ENCODE measurements at regions not wholly inside any gene's neighbourhood (a gene's known extent, or its start where the extent isn't known, plus 50 kb on each side); places are given as distances from the start of the nearest gene placed in this dataset.

GRCh38 chr13:91151921-91152320, 195.6 kb upstream of the MIR17HG start:
- no peak for TF ChIP-seq CTCF (IDR thresholded peaks at IDR 0.05; ENCODE audit: insufficient read depth, low read length, poor library complexity, severe bottlenecking)
- TF ChIP-seq EZH2phosphoT487 (conservative IDR thresholded peaks at IDR 0.05; ENCODE audit: low read length): no peak
